Esophagus squamous epithelium (tissue), 5 donors: ENCODE measurements at regions not wholly inside any gene's neighbourhood (a gene's known extent, or its start where the extent isn't known, plus 50 kb on each side); places are given as distances from the start of the nearest gene placed in this dataset.

Experiments used
- DNase-seq: peaks from one replicate; lab custom pipeline; 2025; lab: John Stamatoyannopoulos, UW
- H3K27ac ChIP-seq, 4 donors: fragments of 200-600 bp; sonication (generic); one replicate each; pipeline ENCODE4 v1.5.1; 2016 to 2019; ENCODE audit warnings: mild to moderate bottlenecking in 1 of 4
- H3K27me3 ChIP-seq, 4 donors: fragments of 200-600 bp; sonication (generic); 1 replicate in 3 of 4; 2 replicates in 1 of 4; pipeline versions ENCODE4 v1.5.1 to v1.6.0; 2017 to 2021; ENCODE audit warnings: antibody characterized with exemption in 1 of 4
- H3K36me3 ChIP-seq, 3 donors: fragments of 200-600 bp; sonication (generic); one replicate each; pipeline ENCODE4 v1.5.1; 2016 to 2019
- H3K4me1 ChIP-seq, 3 donors: fragments of 200-600 bp; sonication (generic); one replicate each; pipeline ENCODE4 v1.5.1; 2017 to 2019
- H3K4me3 ChIP-seq, 4 donors: fragments of 200-600 bp; sonication (generic); 1 replicate in 3 of 4; 2 replicates in 1 of 4; pipeline ENCODE4 v1.5.1; 2016 to 2019; ENCODE audit warnings: mild to moderate bottlenecking in 2 of 4, moderate library complexity in 1 of 4
- H3K9me3 ChIP-seq, 3 donors: fragments of 200-600 bp; sonication (generic); one replicate each; pipeline ENCODE4 v1.5.1; 2016 to 2019
- POLR2A ChIP-seq, 4 donors: fragments of 450-650 bp; IDR thresholded peaks; one replicate each; pipeline ENCODE4 v1.6.1; 2017; ENCODE audit warnings: antibody characterized with exemption in 4 of 4, mild to moderate bottlenecking in 4 of 4, moderate library complexity in 3 of 4
- WGBS, 2 donors: methylation state at CpG; one replicate each; pipeline ENCODE4 v1.1.5; 2018; 5-methylcytosine and 5-hydroxymethylcytosine counted together
- intact Hi-C: fragments of 100-400 bp; cut with DNase I; formaldehyde crosslinking; loops from one replicate; pipeline ENCODE4 v1.15.0; 2022
- TF ChIP-seq, protein P1 (sequence below), 6 experiments: fragments of 450-650 bp in 4 of 6; fragments of 200-600 bp in 2 of 6; sonication (generic) in 2 of 6; IDR thresholded peaks; one replicate each; pipeline ENCODE4 v1.5.1; 2016 to 2019; ENCODE audit warnings: antibody characterized with exemption in 6 of 6, mild to moderate bottlenecking in 4 of 6, moderate library complexity in 4 of 6
- donor health status: DM: yes; HTN: yes; CAD: no.

DNA sequence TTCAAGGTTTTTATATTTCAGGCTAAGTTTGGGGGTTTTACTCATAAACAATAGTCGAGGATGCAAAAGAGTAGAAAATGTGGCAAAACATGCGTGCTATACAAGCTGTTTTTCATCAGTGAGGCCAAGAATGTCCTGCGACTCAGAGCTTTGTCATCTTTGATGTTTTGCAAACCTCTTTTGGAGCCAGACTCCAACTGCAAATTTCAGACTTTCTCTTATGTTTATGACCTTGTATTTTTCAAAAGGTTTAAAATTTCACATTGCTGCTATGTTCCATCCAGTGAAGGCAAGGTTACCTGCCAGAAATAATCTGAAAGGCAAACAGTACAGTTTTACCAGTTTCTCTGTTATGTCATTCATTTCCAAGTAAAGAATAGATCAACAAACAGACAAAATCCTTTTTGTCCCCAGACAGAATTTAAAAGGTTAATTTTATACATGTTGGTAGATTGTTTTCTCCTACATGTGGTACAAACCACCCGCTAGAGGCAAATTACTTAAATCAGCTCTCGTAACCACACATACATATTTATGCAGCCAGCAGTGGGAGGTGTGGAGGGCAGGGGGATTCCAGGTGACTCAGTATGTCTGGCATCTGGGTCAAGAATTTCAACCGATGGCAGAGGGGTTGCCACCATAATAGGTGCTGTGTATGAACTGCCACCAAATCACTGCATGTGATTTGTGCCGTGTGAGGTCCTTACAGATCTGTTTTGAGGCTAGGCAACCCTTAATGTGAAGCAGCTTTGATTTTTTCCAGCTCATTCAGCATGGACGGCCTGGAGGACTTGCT lies 119.8 kb upstream of the CPM start:
- Histone ChIP-seq H3K27ac (peak overlapping the region in 1 of 4 donors; percentile 30), H3K36me3 (no peaks in the 10 kb centered on the region), H3K27me3 (no peaks in the 10 kb centered on the region), H3K4me1 (peaks cover 0 to 9% (median 0%) of the 10 kb centered on the region in 3 donors), H3K9me3 (no peaks in the 10 kb centered on the region), H3K4me3 (no peak overlapping the region)
- WGBS, 2 donors, result 34 to 35% methylated on average over 7 to 8 of the region's 8 CpGs
- intact Hi-C loops, result no loop called here
- TF ChIP-seq POLR2A (IDR thresholded peaks at IDR 0.05), result no peak
- TF ChIP-seq, protein P1, sequence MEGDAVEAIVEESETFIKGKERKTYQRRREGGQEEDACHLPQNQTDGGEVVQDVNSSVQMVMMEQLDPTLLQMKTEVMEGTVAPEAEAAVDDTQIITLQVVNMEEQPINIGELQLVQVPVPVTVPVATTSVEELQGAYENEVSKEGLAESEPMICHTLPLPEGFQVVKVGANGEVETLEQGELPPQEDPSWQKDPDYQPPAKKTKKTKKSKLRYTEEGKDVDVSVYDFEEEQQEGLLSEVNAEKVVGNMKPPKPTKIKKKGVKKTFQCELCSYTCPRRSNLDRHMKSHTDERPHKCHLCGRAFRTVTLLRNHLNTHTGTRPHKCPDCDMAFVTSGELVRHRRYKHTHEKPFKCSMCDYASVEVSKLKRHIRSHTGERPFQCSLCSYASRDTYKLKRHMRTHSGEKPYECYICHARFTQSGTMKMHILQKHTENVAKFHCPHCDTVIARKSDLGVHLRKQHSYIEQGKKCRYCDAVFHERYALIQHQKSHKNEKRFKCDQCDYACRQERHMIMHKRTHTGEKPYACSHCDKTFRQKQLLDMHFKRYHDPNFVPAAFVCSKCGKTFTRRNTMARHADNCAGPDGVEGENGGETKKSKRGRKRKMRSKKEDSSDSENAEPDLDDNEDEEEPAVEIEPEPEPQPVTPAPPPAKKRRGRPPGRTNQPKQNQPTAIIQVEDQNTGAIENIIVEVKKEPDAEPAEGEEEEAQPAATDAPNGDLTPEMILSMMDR (IDR thresholded peaks at IDR 0.05), result no peak
- DNase-seq, result no peak

DNA sequence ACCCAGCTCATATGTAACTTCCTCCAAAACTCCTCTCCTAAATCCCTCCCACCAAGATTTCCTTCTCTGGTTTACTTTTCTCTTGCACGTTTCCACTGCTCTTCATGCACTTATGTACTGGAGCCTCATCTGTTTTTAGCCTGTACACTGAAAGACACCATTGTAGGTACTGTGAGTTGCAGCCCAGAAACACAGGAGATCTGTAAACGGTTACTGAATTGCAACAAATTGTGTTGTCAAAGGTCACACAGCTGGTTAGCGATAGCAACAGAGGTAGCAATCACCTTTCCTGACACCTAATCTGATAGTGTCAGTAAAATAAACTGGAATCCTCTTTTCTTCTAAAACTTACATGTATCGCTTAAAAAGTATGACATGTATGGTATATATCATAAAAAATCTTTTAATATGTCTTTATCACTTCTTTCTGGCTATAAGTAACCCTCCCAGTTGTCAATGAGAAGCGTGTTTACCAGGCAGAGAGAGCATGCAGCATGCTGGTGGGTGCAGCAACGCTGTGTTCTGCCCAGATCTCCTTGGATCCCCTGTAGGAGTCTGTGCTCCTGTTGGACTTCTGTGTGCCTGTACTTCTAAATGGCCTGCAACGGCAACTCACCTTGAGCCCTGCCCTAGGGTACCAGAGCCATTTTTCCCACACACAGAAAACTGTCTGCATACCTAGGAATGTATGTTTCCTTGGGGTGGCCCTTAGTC lies 121.5 kb upstream of the CPM start:
- Histone ChIP-seq H3K9me3 (no peaks in the 10 kb centered on the region), H3K4me3 (no peak overlapping the region), H3K27ac (no peak overlapping the region), H3K27me3 (no peaks in the 10 kb centered on the region), H3K36me3 (no peaks in the 10 kb centered on the region), H3K4me1 (peaks cover 0 to 9% (median 0%) of the 10 kb centered on the region in 3 donors)
- DNase-seq, result no peak
- no peak for TF ChIP-seq POLR2A (IDR thresholded peaks at IDR 0.05)
- TF ChIP-seq, protein P1 (IDR thresholded peaks at IDR 0.05), result no peak
- WGBS, 2 donors, result 85 to 91% methylated on average over 7 of the region's 7 CpGs
- intact Hi-C loops, result no loop called here

DNA sequence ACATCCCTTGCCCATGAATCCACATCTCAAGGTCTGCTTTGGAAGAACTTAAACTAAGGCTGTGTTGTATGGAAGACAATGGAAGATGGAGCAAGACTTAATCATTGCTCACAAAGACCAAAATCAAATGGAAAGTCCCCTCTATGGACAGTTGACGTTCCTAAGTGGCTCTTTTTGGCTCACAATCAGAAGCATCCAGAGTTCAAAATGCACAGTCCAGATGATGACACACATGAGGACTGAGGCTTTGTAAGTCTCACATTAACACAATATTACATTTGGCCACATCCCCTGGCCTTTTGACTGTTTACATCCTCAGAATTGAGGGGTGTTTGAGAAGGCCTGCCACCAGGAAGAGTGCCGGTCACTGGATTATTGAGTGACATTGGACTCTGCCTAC lies 122.3 kb upstream of the CPM start:
- no peaks in the 10 kb centered on the region for H3K36me3 ChIP-seq
- 75 to 90% methylated on average over 1 to 2 of the region's 2 CpGs for WGBS, 2 donors
- intact Hi-C loops, result no loop called here
- no peak overlapping the region for H3K4me3 ChIP-seq
- H3K27ac ChIP-seq, result no peak overlapping the region
- no peaks in the 10 kb centered on the region for H3K9me3 ChIP-seq
- DNase-seq, result no peak
- no peaks in the 10 kb centered on the region for H3K27me3 ChIP-seq
- TF ChIP-seq POLR2A (IDR thresholded peaks at IDR 0.05), result no peak
- TF ChIP-seq, protein P1 (IDR thresholded peaks at IDR 0.05), result no peak
- peaks cover 0 to 9% (median 0%) of the 10 kb centered on the region in 3 donors for H3K4me1 ChIP-seq

DNA sequence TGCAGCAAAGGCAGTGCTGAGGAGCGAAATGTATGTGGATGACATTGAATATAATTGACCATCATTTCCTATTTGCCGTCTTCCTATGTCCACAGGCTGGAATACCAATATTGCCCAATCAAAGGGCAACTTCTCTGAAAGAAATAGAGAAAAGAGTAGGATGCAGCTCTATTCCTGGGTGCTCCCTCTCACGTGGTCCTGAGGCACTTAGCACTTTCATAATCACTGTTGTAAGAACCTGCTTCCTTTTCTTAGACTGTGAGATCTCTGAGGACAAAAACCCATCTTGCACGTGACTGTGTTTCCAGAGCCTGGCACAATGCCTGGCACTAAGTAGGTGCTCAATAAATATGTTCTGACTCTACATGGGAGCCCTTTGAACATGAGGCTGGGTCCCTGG lies 122.7 kb upstream of the CPM start:
- no peaks in the 10 kb centered on the region for H3K9me3 ChIP-seq
- H3K27me3 ChIP-seq, result no peaks in the 10 kb centered on the region
- no peak overlapping the region for H3K27ac ChIP-seq
- H3K36me3 ChIP-seq, result no peaks in the 10 kb centered on the region
- intact Hi-C loops, result no loop called here
- H3K4me1 ChIP-seq, result peaks cover 0 to 9% (median 0%) of the 10 kb centered on the region in 3 donors
- WGBS, 2 donors, result 68 to 74% methylated on average over 4 of the region's 4 CpGs
- TF ChIP-seq, protein P1 (IDR thresholded peaks at IDR 0.05), result no peak
- DNase-seq, result no peak
- no peak overlapping the region for H3K4me3 ChIP-seq
